H1 (cell line): ENCODE measurements at regions not wholly inside any gene's neighbourhood (a gene's known extent, or its start where the extent isn't known, plus 50 kb on each side); places are given as distances from the start of the nearest gene placed in this dataset.

Experiments used
- HDAC2 ChIP-seq, 2 experiments: fragments of 300-600 bp in 1 of 2; sonication (generic) in 1 of 2; IDR thresholded peaks; 2 replicates each; pipeline ENCODE4 v1.6.1; 2011 to 2012; ENCODE audit warnings: low read depth in 2 of 2, low read length in 2 of 2, mild to moderate bottlenecking in 2 of 2, moderate library complexity in 2 of 2, borderline replicate concordance in 1 of 2, inconsistent platforms in 1 of 2

- TF ChIP-seq HDAC2 (IDR thresholded peaks at IDR 0.05; ENCODE audit: borderline replicate concordance in 1 of 2, low read depth in 2 of 2, low read length in 2 of 2), result no peak
Measured at GRCh38 chr1:110773813-110774212, 99.1 kb upstream of the KCNA3 start (continued).
